IMR-90 (cell line): ENCODE measurements at regions not wholly inside any gene's neighbourhood (a gene's known extent, or its start where the extent isn't known, plus 50 kb on each side); places are given as distances from the start of the nearest gene placed in this dataset.

Source experiments
- CTCF ChIP-seq: conservative IDR thresholded peaks from 2 replicates; pipeline ENCODE4 v1.5.1; 2012; ENCODE audit warnings: mild to moderate bottlenecking, low read depth, low read length, improper control_type of control experiment
- POLR2A ChIP-seq: IDR thresholded peaks from 2 replicates; pipeline ENCODE4 v1.6.1; 2012; ENCODE audit warnings: mild to moderate bottlenecking, low read depth, low read length

GRCh38 chrX:26908218-26908617 lies 554.9 kb downstream of the PPP4R3C start:
- no peak for TF ChIP-seq CTCF
- TF ChIP-seq POLR2A = no peak
